Smooth muscle cell (in vitro differentiated cells): ENCODE measurements at regions not wholly inside any gene's neighbourhood (a gene's known extent, or its start where the extent isn't known, plus 50 kb on each side); places are given as distances from the start of the nearest gene placed in this dataset.

Experiments
- DNase-seq: peaks from one replicate; lab custom pipeline; 2025; ENCODE audit not compliant: unreplicated experiment; lab: John Stamatoyannopoulos, UW
- H2AFZ ChIP-seq: fragments of 200-600 bp; sonication (generic); 2 replicates; pipeline ENCODE4 v1.6.0; 2016; ENCODE audit warnings: antibody characterized with exemption, low read depth, mild to moderate bottlenecking
- H3F3A ChIP-seq: fragments of 200-600 bp; sonication (generic); 2 replicates; pipeline ENCODE4 v1.6.0; 2017; ENCODE audit warnings: antibody characterized with exemption, low read depth
- H3K27ac ChIP-seq: fragments of 200-600 bp; sonication (generic); 2 replicates; pipeline ENCODE4 v1.5.1; 2016; ENCODE audit warnings: low read depth, mild to moderate bottlenecking
- H3K27me3 ChIP-seq: fragments of 200-600 bp; sonication (generic); 2 replicates; pipeline ENCODE4 v1.6.1; 2016; ENCODE audit warnings: low read depth, mild to moderate bottlenecking
- H3K36me3 ChIP-seq: fragments of 200-600 bp; sonication (generic); 2 replicates; pipeline ENCODE4 v1.5.1; 2016; ENCODE audit warnings: low read depth
- H3K4me1 ChIP-seq: fragments of 200-600 bp; sonication (generic); 2 replicates; pipeline ENCODE4 v1.5.1; 2016; ENCODE audit warnings: low read depth
- H3K4me2 ChIP-seq: fragments of 200-600 bp; sonication (generic); 2 replicates; pipeline ENCODE4 v1.6.0; 2016; ENCODE audit warnings: mild to moderate bottlenecking
- H3K4me3 ChIP-seq: fragments of 200-600 bp; sonication (generic); 2 replicates; pipeline ENCODE4 v1.5.1; 2016; ENCODE audit warnings: mild to moderate bottlenecking
- H3K79me2 ChIP-seq: fragments of 200-600 bp; sonication (generic); 2 replicates; pipeline ENCODE4 v1.6.0; 2016; ENCODE audit warnings: low read depth, mild to moderate bottlenecking
- H3K9ac ChIP-seq: fragments of 200-600 bp; sonication (generic); 2 replicates; pipeline ENCODE4 v1.6.0; 2016; ENCODE audit warnings: low read depth
- H3K9me3 ChIP-seq: fragments of 200-600 bp; sonication (generic); replicated peaks from 2 replicates; pipeline ENCODE4 v1.5.1; 2016; ENCODE audit warnings: low read depth
- H4K20me1 ChIP-seq: fragments of 200-600 bp; sonication (generic); 2 replicates; pipeline ENCODE4 v1.6.0; 2016; ENCODE audit warnings: low read depth
- WGBS: methylation state at CpG from one replicate; pipeline ENCODE4 v1.1.7; 2016; ENCODE audit warnings: low lambda C conversion rate; 5-methylcytosine and 5-hydroxymethylcytosine counted together
- TF ChIP-seq, protein P1 (sequence below): fragments of 200-600 bp; sonication (generic); IDR thresholded peaks from 2 replicates; pipeline ENCODE4 v1.5.1; 2017; ENCODE audit warnings: borderline replicate concordance, mild to moderate bottlenecking, antibody characterized with exemption; ENCODE audit not compliant: insufficient read depth, poor library complexity, severe bottlenecking

DNA sequence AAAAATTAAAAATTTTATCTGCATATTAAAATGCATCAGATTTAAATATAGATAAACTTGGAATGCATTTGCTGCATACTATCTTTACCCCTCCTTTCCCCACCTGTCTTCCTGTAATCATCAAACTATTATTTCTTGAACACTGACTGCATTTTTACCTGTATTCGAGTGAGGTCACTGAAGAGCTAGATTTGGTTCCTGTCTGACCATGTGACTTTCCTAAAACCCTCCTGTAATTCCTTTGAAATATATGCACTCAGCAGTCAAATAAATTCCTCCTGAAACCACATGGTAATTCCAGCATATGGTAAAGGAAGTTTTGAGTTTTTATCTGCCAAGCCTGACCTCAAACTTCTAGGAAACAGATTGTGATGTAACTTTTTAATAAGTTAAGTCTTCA lies 445.6 kb upstream of the FRG2C start:
- Histone ChIP-seq H3K4me3 (no peak overlapping the region), H3K9me3 (no peaks in the 10 kb centered on the region), H2AFZ (no peak overlapping the region), H3K9ac (no peak overlapping the region), H3K4me2 (no peak overlapping the region), H3K27me3 (no peaks in the 10 kb centered on the region), H3F3A (no peaks in the 10 kb centered on the region), H3K27ac (no peak overlapping the region), H4K20me1 (no peaks in the 10 kb centered on the region), H3K4me1 (no peaks in the 10 kb centered on the region), H3K36me3 (no peaks in the 10 kb centered on the region), H3K79me2 (no peaks in the 10 kb centered on the region)
- WGBS, result 60% methylated on average over 1 of the region's 1 CpG
- TF ChIP-seq, protein P1, sequence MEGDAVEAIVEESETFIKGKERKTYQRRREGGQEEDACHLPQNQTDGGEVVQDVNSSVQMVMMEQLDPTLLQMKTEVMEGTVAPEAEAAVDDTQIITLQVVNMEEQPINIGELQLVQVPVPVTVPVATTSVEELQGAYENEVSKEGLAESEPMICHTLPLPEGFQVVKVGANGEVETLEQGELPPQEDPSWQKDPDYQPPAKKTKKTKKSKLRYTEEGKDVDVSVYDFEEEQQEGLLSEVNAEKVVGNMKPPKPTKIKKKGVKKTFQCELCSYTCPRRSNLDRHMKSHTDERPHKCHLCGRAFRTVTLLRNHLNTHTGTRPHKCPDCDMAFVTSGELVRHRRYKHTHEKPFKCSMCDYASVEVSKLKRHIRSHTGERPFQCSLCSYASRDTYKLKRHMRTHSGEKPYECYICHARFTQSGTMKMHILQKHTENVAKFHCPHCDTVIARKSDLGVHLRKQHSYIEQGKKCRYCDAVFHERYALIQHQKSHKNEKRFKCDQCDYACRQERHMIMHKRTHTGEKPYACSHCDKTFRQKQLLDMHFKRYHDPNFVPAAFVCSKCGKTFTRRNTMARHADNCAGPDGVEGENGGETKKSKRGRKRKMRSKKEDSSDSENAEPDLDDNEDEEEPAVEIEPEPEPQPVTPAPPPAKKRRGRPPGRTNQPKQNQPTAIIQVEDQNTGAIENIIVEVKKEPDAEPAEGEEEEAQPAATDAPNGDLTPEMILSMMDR, result no peak
- no peak for DNase-seq

DNA sequence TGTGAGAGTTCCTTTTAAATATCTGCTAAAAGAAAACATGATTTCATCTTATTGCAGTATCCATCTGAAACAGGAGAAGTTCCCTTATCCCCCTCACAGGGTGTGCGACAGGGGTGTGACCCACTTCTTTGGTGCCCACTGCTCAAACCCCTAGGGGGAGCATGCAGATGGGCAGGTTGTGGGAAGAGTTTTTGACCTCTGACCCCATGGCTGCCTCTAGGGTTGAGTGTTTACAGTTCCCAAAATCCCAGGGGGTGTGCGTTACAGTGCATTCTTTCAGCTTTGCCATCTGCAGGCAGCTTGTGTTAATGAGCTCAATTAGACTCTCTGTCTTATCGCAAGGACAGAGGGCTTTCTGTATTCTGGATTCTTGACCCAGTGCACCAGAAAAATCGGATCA lies 443.2 kb upstream of the FRG2C start:
- TF ChIP-seq, protein P1, result no peak
- no peaks in the 10 kb centered on the region for H3K79me2 ChIP-seq

DNA sequence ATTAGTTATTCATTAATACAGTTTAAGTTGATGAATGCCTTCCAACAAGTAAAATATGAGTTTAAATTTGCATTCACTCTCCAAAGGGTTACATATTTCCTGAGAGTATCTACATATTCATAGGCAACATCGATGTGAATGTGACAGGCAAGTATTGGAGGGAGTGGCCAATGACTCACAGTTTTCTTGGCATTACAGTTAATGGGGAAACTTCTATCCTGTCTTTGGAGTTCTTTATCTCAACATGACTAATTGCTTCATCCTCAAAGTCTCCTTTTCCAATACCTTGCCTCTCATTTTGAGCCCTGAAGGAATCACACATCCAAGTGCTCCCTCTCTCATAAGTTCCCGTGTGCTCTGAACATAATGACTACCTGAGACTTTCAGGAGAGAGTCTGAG lies 439.7 kb upstream of the FRG2C start:
- 52% methylated on average over 2 of the region's 2 CpGs for WGBS

More for the DNA sequence above, 443.2 kb upstream of the FRG2C start:
- Histone ChIP-seq H3K4me1 (no peaks in the 10 kb centered on the region), H3K27ac (no peak overlapping the region), H3K36me3 (no peaks in the 10 kb centered on the region), H3K9ac (no peak overlapping the region), H2AFZ (no peak overlapping the region), H3F3A (no peaks in the 10 kb centered on the region), H4K20me1 (no peaks in the 10 kb centered on the region), H3K9me3 (no peaks in the 10 kb centered on the region), H3K4me3 (no peak overlapping the region), H3K27me3 (no peaks in the 10 kb centered on the region), H3K4me2 (no peak overlapping the region)
- 91% methylated on average over 4 of the region's 4 CpGs for WGBS
- no peak for DNase-seq

DNA sequence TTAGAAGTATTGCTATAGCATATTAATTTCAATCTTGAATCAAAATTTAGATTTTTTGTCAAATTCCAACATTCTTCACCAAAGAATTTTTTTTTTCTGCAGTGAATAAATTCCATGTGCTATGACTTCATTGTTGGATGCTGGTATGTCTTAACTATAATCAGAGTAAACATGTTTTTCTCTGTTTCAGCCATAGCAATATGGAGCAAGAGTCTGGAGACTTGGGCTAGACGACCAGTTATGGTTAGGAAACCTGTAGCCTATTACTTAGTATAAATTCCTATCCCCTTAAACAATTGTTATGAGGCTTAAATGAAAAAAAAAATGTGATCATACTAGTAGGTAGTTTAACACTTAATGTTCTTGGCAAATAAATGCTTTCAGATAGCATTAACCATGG lies 431.9 kb upstream of the FRG2C start:
- DNase-seq, result no peak
- no peak overlapping the region for H3K27ac ChIP-seq
- no peak overlapping the region for H3K9ac ChIP-seq
- no peaks in the 10 kb centered on the region for H4K20me1 ChIP-seq
- H3K4me2 ChIP-seq, result no peak overlapping the region
- WGBS, result 78% methylated on average over 1 of the region's 1 CpG
- H3K9me3 ChIP-seq, result no peaks in the 10 kb centered on the region
- no peak overlapping the region for H3K4me3 ChIP-seq
- TF ChIP-seq, protein P1, result no peak
- no peaks in the 10 kb centered on the region for H3K79me2 ChIP-seq
- H3K36me3 ChIP-seq, result no peaks in the 10 kb centered on the region
- H3K4me1 ChIP-seq, result no peaks in the 10 kb centered on the region
- H3K27me3 ChIP-seq, result no peaks in the 10 kb centered on the region
- H2AFZ ChIP-seq, result no peak overlapping the region
- H3F3A ChIP-seq, result no peaks in the 10 kb centered on the region

More for the DNA sequence above, 439.7 kb upstream of the FRG2C start:
- Histone ChIP-seq H3K9me3 (no peaks in the 10 kb centered on the region), H3K27me3 (no peaks in the 10 kb centered on the region), H2AFZ (no peak overlapping the region), H3K36me3 (no peaks in the 10 kb centered on the region), H4K20me1 (no peaks in the 10 kb centered on the region), H3K27ac (no peak overlapping the region), H3F3A (no peaks in the 10 kb centered on the region), H3K4me2 (no peak overlapping the region), H3K9ac (no peak overlapping the region), H3K79me2 (no peaks in the 10 kb centered on the region), H3K4me1 (no peaks in the 10 kb centered on the region), H3K4me3 (no peak overlapping the region)
- no peak for DNase-seq
- TF ChIP-seq, protein P1, result no peak
